BLaER1 (cell line): ENCODE measurements at regions not wholly inside any gene's neighbourhood (a gene's known extent, or its start where the extent isn't known, plus 50 kb on each side); places are given as distances from the start of the nearest gene placed in this dataset.

Experiments
- H3K27ac ChIP-seq: shearing (Covaris generic); formaldehyde crosslinking; 2 replicates; pipeline ENCODE4 v1.8.1; 2022
- H3K27me3 ChIP-seq: shearing (Covaris generic); formaldehyde crosslinking; 2 replicates; pipeline ENCODE4 v1.8.1; 2022
- H3K36me3 ChIP-seq: shearing (Covaris generic); formaldehyde crosslinking; 2 replicates; pipeline ENCODE4 v1.8.1; 2022
- H3K4me1 ChIP-seq: shearing (Covaris generic); formaldehyde crosslinking; 2 replicates; pipeline ENCODE4 v1.8.1; 2022
- H3K4me2 ChIP-seq: shearing (Covaris generic); formaldehyde crosslinking; 2 replicates; pipeline ENCODE4 v1.8.1; 2022
- H3K4me3 ChIP-seq: shearing (Covaris generic); formaldehyde crosslinking; 2 replicates; pipeline ENCODE4 v1.8.1; 2022
- H3K9ac ChIP-seq: shearing (Covaris generic); formaldehyde crosslinking; 2 replicates; pipeline ENCODE4 v1.8.1; 2022
- H3K9me3 ChIP-seq: shearing (Covaris generic); formaldehyde crosslinking; 2 replicates; pipeline ENCODE4 v1.8.1; 2022
- H4K20me1 ChIP-seq: shearing (Covaris generic); formaldehyde crosslinking; 2 replicates; pipeline ENCODE4 v1.8.1; 2022
- Cebpa-rat ChIP-seq: shearing (Covaris generic); IDR thresholded peaks from 2 replicates; pipeline ENCODE4 v1.8.1; 2022

DNA sequence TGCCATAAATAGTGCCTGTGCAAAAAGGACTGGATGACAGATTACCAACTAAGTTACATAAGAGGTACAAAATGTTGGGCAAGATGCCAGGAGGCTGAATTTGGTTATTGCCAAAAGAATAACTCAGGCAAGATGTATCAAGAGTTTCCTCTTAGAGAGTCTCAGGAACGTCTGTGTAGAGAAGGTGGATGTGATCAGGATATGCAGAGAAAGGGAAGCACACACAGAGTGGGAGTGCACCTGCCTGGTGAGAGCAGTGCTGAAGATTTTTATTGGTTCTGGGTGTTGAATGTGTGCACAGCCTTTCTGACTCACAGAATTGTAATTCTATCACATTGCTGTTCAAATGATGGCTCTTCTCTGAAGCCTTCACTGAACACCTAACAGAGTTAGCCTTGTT lies 156.8 kb upstream of the HS3ST1 start:
- H3K27ac ChIP-seq, result no peak overlapping the region
- no peak for TF ChIP-seq Cebpa-rat
- no peak overlapping the region for H3K4me2 ChIP-seq
- H3K27me3 ChIP-seq, result no peaks in the 10 kb centered on the region
- no peak overlapping the region for H3K9ac ChIP-seq
- no peaks in the 10 kb centered on the region for H4K20me1 ChIP-seq
- peaks cover 4% of the 10 kb centered on the region; the same call in 1 of the 2 replicates for H3K9me3 ChIP-seq
- no peak overlapping the region for H3K4me3 ChIP-seq
- no peaks in the 10 kb centered on the region for H3K36me3 ChIP-seq
- peaks cover 6% of the 10 kb centered on the region; the same call in 1 of the 2 replicates for H3K4me1 ChIP-seq

DNA sequence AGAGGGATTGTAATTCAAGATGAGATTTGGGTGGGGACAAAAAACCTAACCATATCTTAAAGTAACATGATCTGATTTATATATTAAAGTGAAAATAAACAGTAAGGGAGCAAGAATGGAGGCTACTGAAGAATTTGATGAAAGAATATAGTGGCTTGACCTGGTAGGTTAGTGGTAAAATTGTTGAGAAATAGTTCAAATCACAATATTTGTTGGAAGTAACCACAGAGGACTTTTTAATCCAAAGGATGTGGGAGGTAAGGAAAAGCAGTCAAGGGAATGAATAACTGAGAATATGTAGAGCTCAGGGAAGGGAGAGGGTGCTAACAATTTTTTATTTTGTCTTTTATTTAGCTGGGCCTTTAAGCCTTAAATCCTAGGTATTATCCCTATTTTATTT lies 139.8 kb upstream of the HS3ST1 start:
- no peaks in the 10 kb centered on the region for H3K9me3 ChIP-seq
- H3K4me3 ChIP-seq, result no peak overlapping the region
- TF ChIP-seq Cebpa-rat, result no peak
- no peaks in the 10 kb centered on the region for H3K27me3 ChIP-seq
- no peaks in the 10 kb centered on the region for H3K4me1 ChIP-seq
- H3K36me3 ChIP-seq, result no peaks in the 10 kb centered on the region
- no peak overlapping the region for H3K9ac ChIP-seq
- H3K27ac ChIP-seq, result no peak overlapping the region
- no peaks in the 10 kb centered on the region for H4K20me1 ChIP-seq
- no peak overlapping the region for H3K4me2 ChIP-seq

DNA sequence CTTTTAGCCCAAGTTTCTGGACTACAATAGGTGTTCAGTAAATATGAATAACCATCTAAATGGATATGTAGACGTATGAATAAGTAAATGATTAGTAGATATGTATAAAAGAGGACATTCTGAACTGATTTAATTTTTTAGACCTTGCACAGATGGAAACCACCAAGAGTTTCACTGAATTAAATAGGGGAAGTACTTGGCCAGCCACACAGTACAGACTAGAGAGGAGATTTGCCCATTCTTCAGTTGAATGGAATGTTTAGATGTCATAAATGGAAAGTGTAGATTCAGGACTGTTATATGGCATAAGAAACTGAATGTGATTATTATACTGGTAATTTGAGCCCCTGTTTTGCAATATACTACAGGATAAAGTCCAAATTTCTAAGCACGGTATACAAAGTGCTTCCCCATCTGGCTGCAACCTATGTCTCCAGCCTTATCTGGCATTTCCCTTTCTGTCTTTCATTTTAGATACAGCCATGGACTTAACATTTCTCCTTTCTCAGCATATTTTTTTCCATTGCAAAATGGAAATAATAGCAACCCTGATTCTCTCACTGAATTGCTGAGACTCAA lies 137.8 kb upstream of the HS3ST1 start:
- no peak overlapping the region for H3K4me3 ChIP-seq
- no peaks in the 10 kb centered on the region for H3K27me3 ChIP-seq
- H3K9me3 ChIP-seq, result no peaks in the 10 kb centered on the region
- H3K36me3 ChIP-seq, result no peaks in the 10 kb centered on the region
- H3K9ac ChIP-seq, result no peak overlapping the region
- no peaks in the 10 kb centered on the region for H4K20me1 ChIP-seq
- no peaks in the 10 kb centered on the region for H3K4me1 ChIP-seq
- H3K27ac ChIP-seq, result no peak overlapping the region
- H3K4me2 ChIP-seq, result no peak overlapping the region
- no peak for TF ChIP-seq Cebpa-rat

DNA sequence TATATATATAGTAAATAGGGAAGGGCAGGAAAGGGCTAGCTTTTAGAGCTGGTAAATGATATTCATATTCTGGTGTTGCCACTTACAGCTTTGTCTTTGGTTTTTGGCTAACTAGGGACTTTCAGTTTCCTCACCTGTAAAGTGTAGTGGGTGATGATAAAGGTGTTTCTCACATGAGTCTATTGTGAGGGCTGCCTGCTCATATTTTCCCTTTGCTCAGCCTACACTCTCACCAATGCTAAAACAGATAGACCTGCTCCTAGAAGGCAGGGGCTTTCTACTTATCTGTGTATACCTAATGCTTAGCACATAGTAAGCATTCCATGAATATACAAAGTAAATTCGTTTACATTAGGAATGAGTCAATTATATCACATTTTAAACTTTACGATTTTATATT lies 137.2 kb upstream of the HS3ST1 start:
- no peaks in the 10 kb centered on the region for H3K36me3 ChIP-seq
- TF ChIP-seq Cebpa-rat, result no peak
- H3K9ac ChIP-seq, result no peak overlapping the region
- H3K4me3 ChIP-seq, result no peak overlapping the region
- H3K9me3 ChIP-seq, result no peaks in the 10 kb centered on the region
- no peaks in the 10 kb centered on the region for H3K4me1 ChIP-seq
- H3K27ac ChIP-seq, result no peak overlapping the region
- H3K27me3 ChIP-seq, result no peaks in the 10 kb centered on the region
- no peaks in the 10 kb centered on the region for H4K20me1 ChIP-seq
- no peak overlapping the region for H3K4me2 ChIP-seq

- Histone ChIP-seq H3K9me3 (no peaks in the 10 kb centered on the region), H3K36me3 (no peaks in the 10 kb centered on the region), H3K4me3 (no peak overlapping the region), H3K4me2 (no peak overlapping the region), H4K20me1 (no peaks in the 10 kb centered on the region), H3K27me3 (no peaks in the 10 kb centered on the region), H3K27ac (no peak overlapping the region), H3K4me1 (no peaks in the 10 kb centered on the region), H3K9ac (no peak overlapping the region)
- TF ChIP-seq Cebpa-rat, result no peak
Measured at GRCh38 chr4:11565213-11565612, 136.5 kb upstream of the HS3ST1 start.

- Histone ChIP-seq H3K4me2 (no peak overlapping the region), H3K9ac (no peak overlapping the region), H3K36me3 (no peaks in the 10 kb centered on the region), H3K4me3 (no peak overlapping the region), H3K9me3 (no peaks in the 10 kb centered on the region), H3K4me1 (no peaks in the 10 kb centered on the region), H3K27me3 (no peaks in the 10 kb centered on the region), H3K27ac (no peak overlapping the region), H4K20me1 (no peaks in the 10 kb centered on the region)
- no peak for TF ChIP-seq Cebpa-rat
Measured at GRCh38 chr4:11564021-11564420, 135.3 kb upstream of the HS3ST1 start.

- no peak for TF ChIP-seq Cebpa-rat
- Histone ChIP-seq H3K4me3 (no peak overlapping the region), H3K36me3 (no peaks in the 10 kb centered on the region), H3K9ac (no peak overlapping the region), H4K20me1 (no peaks in the 10 kb centered on the region), H3K4me2 (no peak overlapping the region), H3K9me3 (no peaks in the 10 kb centered on the region), H3K27ac (no peak overlapping the region), H3K4me1 (no peaks in the 10 kb centered on the region), H3K27me3 (no peaks in the 10 kb centered on the region)
Measured at GRCh38 chr4:11549525-11549924, 120.8 kb upstream of the HS3ST1 start.

DNA sequence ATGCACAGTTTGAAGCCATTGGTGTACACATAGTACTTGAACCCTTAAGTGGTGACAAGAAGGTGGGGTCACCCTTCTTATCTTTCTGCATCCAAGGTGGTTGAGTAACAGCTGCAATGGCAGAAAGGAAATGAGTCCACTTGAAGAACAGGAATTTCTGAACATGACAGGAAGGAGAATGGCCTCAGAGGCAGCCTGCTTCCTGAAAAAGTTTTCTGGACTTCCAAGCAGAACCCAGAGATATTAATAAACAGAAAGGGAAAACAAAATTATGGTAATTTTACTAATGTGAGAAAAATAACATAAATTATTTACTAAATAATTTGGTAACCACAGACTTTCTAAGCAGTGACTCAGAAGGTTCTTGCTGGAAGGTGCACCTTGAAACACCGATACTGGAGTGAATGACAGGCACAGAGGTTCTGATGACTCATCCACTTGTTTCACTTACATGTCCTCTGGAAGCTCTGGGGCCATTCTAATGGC lies 119.9 kb upstream of the HS3ST1 start:
- H4K20me1 ChIP-seq, result no peaks in the 10 kb centered on the region
- TF ChIP-seq Cebpa-rat, result no peak
- H3K4me3 ChIP-seq, result no peak overlapping the region
- no peaks in the 10 kb centered on the region for H3K27me3 ChIP-seq
- no peaks in the 10 kb centered on the region for H3K36me3 ChIP-seq
- H3K9ac ChIP-seq, result no peak overlapping the region
- peaks cover 5% of the 10 kb centered on the region for H3K4me1 ChIP-seq
- no peak overlapping the region for H3K27ac ChIP-seq
- H3K4me2 ChIP-seq, result no peak overlapping the region
- no peaks in the 10 kb centered on the region for H3K9me3 ChIP-seq

DNA sequence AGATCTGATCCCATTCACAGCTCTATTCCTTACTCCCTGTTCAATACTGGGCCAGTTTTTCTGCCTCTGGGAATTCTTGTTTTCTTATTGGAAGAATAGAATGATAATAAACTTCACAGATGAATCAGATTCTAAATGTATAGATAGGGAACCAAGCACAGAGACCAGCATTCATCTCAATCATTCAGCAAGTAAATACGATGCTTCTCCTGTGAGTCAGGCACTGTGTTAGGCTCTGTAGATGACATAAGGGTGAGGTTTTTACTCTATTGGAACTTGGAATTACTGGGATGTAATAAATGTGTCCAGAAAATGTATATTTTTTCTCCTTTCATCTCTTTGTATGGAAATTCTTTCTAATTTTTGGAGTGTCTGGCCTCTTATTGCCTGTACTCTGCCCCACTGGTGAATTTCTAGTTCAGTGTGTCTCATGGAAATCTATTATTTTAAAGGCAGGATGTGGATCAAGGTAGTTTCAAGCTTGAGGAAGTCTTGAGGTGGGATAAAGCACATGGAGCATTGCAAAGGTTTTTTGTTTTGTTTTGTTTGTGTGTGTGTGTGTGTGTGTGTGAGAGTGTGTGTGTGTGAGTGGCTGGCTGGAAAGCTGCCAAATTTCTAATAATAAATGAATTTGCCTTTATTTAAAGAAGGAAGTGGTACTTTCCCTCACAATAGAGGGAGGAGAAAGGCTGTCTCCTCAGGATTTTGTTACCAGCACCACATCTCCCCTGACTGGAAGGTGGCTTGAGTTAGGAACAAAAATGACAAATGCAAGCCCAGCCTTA lies 117.9 kb upstream of the HS3ST1 start:
- no peaks in the 10 kb centered on the region for H3K27me3 ChIP-seq
- H3K9me3 ChIP-seq, result no peaks in the 10 kb centered on the region
- H3K9ac ChIP-seq, result no peak overlapping the region
- H3K4me2 ChIP-seq, result no peak overlapping the region
- no peak for TF ChIP-seq Cebpa-rat
- no peak overlapping the region for H3K27ac ChIP-seq
- H4K20me1 ChIP-seq, result no peaks in the 10 kb centered on the region
- no peak overlapping the region for H3K4me3 ChIP-seq
- H3K36me3 ChIP-seq, result no peaks in the 10 kb centered on the region
- peaks cover 11% of the 10 kb centered on the region for H3K4me1 ChIP-seq

DNA sequence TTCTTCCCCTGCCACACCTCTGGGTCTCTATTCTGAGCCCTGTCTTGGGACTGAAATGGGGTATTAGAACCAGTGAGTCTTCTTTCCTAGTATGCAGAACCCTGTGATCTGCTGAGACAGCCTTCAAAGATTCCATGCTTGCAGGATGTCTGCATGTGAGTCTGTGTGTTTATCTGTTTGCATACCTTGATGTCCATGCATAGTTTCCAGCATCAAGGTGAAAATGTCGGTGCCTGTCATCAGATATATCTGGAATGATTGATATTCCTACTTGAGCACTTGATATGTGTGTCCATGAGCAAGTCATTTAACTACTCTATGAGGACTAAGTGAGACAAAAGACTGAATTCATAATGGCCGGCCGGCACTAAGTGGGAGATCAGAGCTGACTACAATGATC lies 117.0 kb upstream of the HS3ST1 start:
- H4K20me1 ChIP-seq, result no peaks in the 10 kb centered on the region
- no peaks in the 10 kb centered on the region for H3K9me3 ChIP-seq
- no peak overlapping the region for H3K9ac ChIP-seq
- peaks cover 11% of the 10 kb centered on the region for H3K4me1 ChIP-seq
- no peaks in the 10 kb centered on the region for H3K36me3 ChIP-seq
- H3K4me2 ChIP-seq, result no peak overlapping the region
- H3K4me3 ChIP-seq, result no peak overlapping the region
- H3K27me3 ChIP-seq, result no peaks in the 10 kb centered on the region
- no peak for TF ChIP-seq Cebpa-rat
- H3K27ac ChIP-seq, result no peak overlapping the region
